Keratinocyte (primary cell): ENCODE measurements at regions not wholly inside any gene's neighbourhood (a gene's known extent, or its start where the extent isn't known, plus 50 kb on each side); places are given as distances from the start of the nearest gene placed in this dataset.

Experiments used
- CTCF ChIP-seq, 3 experiments: IDR thresholded peaks in 1 of 3; conservative IDR thresholded peaks in 1 of 3; optimal IDR thresholded peaks in 1 of 3; 2 replicates in 2 of 3; 3 replicates in 1 of 3; pipeline versions ENCODE3 to v1.5.1; 2011; ENCODE audit warnings: low read length in 3 of 3, mild to moderate bottlenecking in 3 of 3, moderate library complexity in 2 of 3, control low read depth in 1 of 3, inconsistent platforms in 1 of 3; ENCODE audit not compliant: insufficient read depth in 2 of 3; ENCODE audit errors: extremely low read depth in 1 of 3
- EZH2 ChIP-seq: IDR thresholded peaks from one replicate; pipeline ENCODE4 v1.6.1; 2012; ENCODE audit warnings: inconsistent platforms, mild to moderate bottlenecking, low read length, moderate library complexity

GRCh38 chr5:61965490-61965889, 340.5 kb upstream of the KIF2A start:
- no peak for TF ChIP-seq CTCF (optimal IDR thresholded peaks at IDR 0.05 in 1 of 3, IDR thresholded peaks at IDR 0.05 in 1 of 3, conservative IDR thresholded peaks at IDR 0.05 in 1 of 3; ENCODE audit: extremely low read depth in 1 of 3, insufficient read depth in 2 of 3, low read length in 3 of 3)
- TF ChIP-seq EZH2: no peak
